ENCODE measurements at regions not wholly inside any gene's neighbourhood (a gene's known extent, or its start where the extent isn't known, plus 50 kb on each side); places are given as distances from the start of the nearest gene placed in this dataset.

DNA sequence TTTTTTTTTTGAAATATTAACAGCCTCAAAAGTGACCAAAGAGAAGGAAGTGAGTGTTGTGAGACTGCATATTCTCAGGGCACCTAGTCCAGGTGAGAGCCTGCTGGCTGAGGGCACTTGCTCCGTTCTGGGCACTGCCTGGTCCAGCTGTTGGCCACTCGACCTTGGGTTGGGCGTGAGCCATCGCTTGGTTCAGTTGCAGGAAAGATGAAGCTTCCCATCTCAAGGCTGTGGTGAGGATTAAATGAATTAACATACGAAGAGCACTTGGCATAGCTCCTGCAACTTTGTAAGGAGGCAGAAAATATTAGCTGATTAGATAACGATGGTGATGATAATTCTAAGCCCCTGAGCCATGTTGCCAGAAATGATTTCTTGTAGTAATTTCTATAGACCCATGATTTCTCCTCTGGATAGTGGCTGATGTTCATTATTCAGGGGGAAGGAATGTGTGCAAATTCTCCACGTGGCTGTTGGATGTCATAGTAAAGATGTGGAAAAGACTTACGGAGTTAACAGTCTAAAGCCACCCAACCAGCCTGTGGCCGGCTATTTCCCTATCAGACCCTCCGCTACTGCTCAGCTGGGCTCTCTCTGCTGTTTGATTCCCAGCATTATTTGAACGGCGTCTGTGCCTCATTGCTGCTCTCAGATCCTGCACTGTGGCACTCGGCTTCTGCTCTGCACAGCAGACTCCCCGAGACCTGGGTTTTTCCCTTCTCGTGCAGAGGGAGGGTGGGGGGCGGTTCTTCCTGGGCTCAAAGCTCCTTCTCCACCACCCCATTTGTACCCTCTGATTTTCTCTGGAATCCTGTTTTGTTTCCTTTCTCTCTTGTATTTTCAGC lies 221.1 kb downstream of the GALR1 start:
- TF ChIP-seq, protein P1, sequence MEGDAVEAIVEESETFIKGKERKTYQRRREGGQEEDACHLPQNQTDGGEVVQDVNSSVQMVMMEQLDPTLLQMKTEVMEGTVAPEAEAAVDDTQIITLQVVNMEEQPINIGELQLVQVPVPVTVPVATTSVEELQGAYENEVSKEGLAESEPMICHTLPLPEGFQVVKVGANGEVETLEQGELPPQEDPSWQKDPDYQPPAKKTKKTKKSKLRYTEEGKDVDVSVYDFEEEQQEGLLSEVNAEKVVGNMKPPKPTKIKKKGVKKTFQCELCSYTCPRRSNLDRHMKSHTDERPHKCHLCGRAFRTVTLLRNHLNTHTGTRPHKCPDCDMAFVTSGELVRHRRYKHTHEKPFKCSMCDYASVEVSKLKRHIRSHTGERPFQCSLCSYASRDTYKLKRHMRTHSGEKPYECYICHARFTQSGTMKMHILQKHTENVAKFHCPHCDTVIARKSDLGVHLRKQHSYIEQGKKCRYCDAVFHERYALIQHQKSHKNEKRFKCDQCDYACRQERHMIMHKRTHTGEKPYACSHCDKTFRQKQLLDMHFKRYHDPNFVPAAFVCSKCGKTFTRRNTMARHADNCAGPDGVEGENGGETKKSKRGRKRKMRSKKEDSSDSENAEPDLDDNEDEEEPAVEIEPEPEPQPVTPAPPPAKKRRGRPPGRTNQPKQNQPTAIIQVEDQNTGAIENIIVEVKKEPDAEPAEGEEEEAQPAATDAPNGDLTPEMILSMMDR (conservative IDR thresholded peaks at IDR 0.05; ENCODE audit: low read length) = no peak
- no peak for TF ChIP-seq EZH2phosphoT487 (IDR thresholded peaks at IDR 0.05; ENCODE audit: borderline replicate concordance, low read depth, low read length)
